ENCODE measurements at regions not wholly inside any gene's neighbourhood (a gene's known extent, or its start where the extent isn't known, plus 50 kb on each side); places are given as distances from the start of the nearest gene placed in this dataset.

GRCh38 chr3:102205647-102206046 is 229.2 kb upstream of the ZPLD1 start:
- TF ChIP-seq OSR1 (CRISPR knock-in tag; IDR thresholded peaks at IDR 0.05) (no peak), ESRRG (CRISPR knock-in tag; IDR thresholded peaks at IDR 0.05) (no peak), PPARA (CRISPR knock-in tag; IDR thresholded peaks at IDR 0.05; ENCODE audit: borderline replicate concordance) (no peak), ZFP3 (CRISPR knock-in tag; IDR thresholded peaks at IDR 0.05) (no peak), CREB5 (CRISPR knock-in tag; IDR thresholded peaks at IDR 0.05; ENCODE audit: low read depth) (no peak), RARB (CRISPR knock-in tag; IDR thresholded peaks at IDR 0.05) (no peak), CSDC2 (CRISPR knock-in tag; IDR thresholded peaks at IDR 0.05) (no peak), BACH2 (CRISPR knock-in tag; IDR thresholded peaks at IDR 0.05; ENCODE audit: borderline replicate concordance) (no peak), ZC3H10 (CRISPR knock-in tag; IDR thresholded peaks at IDR 0.05) (no peak), ARNTL (CRISPR knock-in tag; IDR thresholded peaks at IDR 0.05; ENCODE audit: borderline replicate concordance, low read depth) (no peak), SNAI2 (CRISPR knock-in tag; IDR thresholded peaks at IDR 0.05) (no peak), TCF4 (CRISPR knock-in tag; IDR thresholded peaks at IDR 0.05; ENCODE audit: borderline replicate concordance) (no peak), POU6F1 (CRISPR knock-in tag; IDR thresholded peaks at IDR 0.05; ENCODE audit: borderline replicate concordance, low read depth) (no peak), TOX (CRISPR knock-in tag; IDR thresholded peaks at IDR 0.05; ENCODE audit: borderline replicate concordance) (no peak), GLIS3 (CRISPR knock-in tag; IDR thresholded peaks at IDR 0.05) (no peak), ZFP30 (CRISPR knock-in tag; IDR thresholded peaks at IDR 0.05) (no peak), ZNF8 (CRISPR knock-in tag; IDR thresholded peaks at IDR 0.05) (no peak), ZNF565 (CRISPR knock-in tag; conservative IDR thresholded peaks at IDR 0.05; ENCODE audit: low read depth) (no peak)
- TF ChIP-seq, protein P1, sequence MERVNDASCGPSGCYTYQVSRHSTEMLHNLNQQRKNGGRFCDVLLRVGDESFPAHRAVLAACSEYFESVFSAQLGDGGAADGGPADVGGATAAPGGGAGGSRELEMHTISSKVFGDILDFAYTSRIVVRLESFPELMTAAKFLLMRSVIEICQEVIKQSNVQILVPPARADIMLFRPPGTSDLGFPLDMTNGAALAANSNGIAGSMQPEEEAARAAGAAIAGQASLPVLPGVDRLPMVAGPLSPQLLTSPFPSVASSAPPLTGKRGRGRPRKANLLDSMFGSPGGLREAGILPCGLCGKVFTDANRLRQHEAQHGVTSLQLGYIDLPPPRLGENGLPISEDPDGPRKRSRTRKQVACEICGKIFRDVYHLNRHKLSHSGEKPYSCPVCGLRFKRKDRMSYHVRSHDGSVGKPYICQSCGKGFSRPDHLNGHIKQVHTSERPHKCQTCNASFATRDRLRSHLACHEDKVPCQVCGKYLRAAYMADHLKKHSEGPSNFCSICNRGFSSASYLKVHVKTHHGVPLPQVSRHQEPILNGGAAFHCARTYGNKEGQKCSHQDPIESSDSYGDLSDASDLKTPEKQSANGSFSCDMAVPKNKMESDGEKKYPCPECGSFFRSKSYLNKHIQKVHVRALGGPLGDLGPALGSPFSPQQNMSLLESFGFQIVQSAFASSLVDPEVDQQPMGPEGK (CRISPR knock-in tag; IDR thresholded peaks at IDR 0.05; ENCODE audit: borderline replicate concordance), result no peak
- TF ChIP-seq, protein P2, sequence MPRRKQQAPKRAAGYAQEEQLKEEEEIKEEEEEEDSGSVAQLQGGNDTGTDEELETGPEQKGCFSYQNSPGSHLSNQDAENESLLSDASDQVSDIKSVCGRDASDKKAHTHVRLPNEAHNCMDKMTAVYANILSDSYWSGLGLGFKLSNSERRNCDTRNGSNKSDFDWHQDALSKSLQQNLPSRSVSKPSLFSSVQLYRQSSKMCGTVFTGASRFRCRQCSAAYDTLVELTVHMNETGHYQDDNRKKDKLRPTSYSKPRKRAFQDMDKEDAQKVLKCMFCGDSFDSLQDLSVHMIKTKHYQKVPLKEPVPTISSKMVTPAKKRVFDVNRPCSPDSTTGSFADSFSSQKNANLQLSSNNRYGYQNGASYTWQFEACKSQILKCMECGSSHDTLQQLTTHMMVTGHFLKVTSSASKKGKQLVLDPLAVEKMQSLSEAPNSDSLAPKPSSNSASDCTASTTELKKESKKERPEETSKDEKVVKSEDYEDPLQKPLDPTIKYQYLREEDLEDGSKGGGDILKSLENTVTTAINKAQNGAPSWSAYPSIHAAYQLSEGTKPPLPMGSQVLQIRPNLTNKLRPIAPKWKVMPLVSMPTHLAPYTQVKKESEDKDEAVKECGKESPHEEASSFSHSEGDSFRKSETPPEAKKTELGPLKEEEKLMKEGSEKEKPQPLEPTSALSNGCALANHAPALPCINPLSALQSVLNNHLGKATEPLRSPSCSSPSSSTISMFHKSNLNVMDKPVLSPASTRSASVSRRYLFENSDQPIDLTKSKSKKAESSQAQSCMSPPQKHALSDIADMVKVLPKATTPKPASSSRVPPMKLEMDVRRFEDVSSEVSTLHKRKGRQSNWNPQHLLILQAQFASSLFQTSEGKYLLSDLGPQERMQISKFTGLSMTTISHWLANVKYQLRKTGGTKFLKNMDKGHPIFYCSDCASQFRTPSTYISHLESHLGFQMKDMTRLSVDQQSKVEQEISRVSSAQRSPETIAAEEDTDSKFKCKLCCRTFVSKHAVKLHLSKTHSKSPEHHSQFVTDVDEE (CRISPR knock-in tag; IDR thresholded peaks at IDR 0.05), result no peak
- ATAC-seq, result no peak

GRCh38 chr3:102206511-102207031 is 228.2 kb upstream of the ZPLD1 start:
- TF ChIP-seq GLIS3 (CRISPR knock-in tag; IDR thresholded peaks at IDR 0.05) (no peak), ISL1 (CRISPR knock-in tag; IDR thresholded peaks at IDR 0.05) (no peak), RARB (CRISPR knock-in tag; IDR thresholded peaks at IDR 0.05) (no peak), ZFP30 (CRISPR knock-in tag; IDR thresholded peaks at IDR 0.05) (no peak), CREB5 (CRISPR knock-in tag; IDR thresholded peaks at IDR 0.05; ENCODE audit: low read depth) (no peak), OSR1 (CRISPR knock-in tag; IDR thresholded peaks at IDR 0.05) (no peak), ZNF70 (CRISPR knock-in tag; IDR thresholded peaks at IDR 0.05) (no peak), ARNTL (CRISPR knock-in tag; IDR thresholded peaks at IDR 0.05; ENCODE audit: borderline replicate concordance, low read depth) (no peak)
- peak; percentile 79 for ATAC-seq

DNA sequence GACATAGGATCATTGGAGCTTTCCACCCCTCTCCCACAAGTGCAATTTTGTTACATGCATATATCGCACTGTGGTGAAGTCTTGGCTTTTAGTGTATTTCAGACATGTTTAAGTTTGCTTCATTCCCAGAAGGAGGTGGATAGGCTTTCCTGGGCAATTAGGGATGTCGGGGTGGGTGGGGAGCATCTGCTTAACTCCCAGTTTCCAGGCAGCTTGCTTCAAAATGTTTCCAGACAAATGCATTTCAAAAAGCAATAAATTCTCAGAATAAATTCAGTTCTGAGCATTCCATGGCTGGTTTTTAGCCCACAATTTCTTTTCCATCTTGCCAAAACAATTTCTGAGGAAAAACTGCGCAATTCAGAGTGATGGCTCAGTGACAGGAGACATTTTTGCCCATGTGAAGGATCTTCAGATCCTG is 227.7 kb upstream of the ZPLD1 start:
- TF ChIP-seq ISL1 (CRISPR knock-in tag; IDR thresholded peaks at IDR 0.05) (0 out of 2 replicates have a peak, but pooled peaks have one; percentile 10), TOX (CRISPR knock-in tag; IDR thresholded peaks at IDR 0.05; ENCODE audit: borderline replicate concordance) (no peak)
- TF ChIP-seq, protein P2 (CRISPR knock-in tag; IDR thresholded peaks at IDR 0.05), result no peak
- ATAC-seq, result peak; percentile 71
